Coronary artery (tissue), 2 donors: ENCODE measurements at regions not wholly inside any gene's neighbourhood (a gene's known extent, or its start where the extent isn't known, plus 50 kb on each side); places are given as distances from the start of the nearest gene placed in this dataset.

Source experiments
- DNase-seq: peaks from one replicate; pipeline ENCODE4 v3.0.0-alpha.2; 2017; ENCODE audit warnings: low spot score
- H3K27ac ChIP-seq, 2 donors: fragments of 200-600 bp; sonication (generic); one replicate each; pipeline ENCODE4 v1.5.1; 2016 to 2019
- H3K4me3 ChIP-seq: fragments of 200-600 bp; sonication (generic); 2 replicates; pipeline ENCODE4 v1.5.1; 2016; ENCODE audit warnings: mild to moderate bottlenecking, moderate library complexity
- TF ChIP-seq, protein P1 (sequence below): fragments of 200-600 bp; sonication (generic); IDR thresholded peaks from one replicate; pipeline ENCODE4 v1.5.1; 2019; ENCODE audit warnings: antibody characterized with exemption

DNA sequence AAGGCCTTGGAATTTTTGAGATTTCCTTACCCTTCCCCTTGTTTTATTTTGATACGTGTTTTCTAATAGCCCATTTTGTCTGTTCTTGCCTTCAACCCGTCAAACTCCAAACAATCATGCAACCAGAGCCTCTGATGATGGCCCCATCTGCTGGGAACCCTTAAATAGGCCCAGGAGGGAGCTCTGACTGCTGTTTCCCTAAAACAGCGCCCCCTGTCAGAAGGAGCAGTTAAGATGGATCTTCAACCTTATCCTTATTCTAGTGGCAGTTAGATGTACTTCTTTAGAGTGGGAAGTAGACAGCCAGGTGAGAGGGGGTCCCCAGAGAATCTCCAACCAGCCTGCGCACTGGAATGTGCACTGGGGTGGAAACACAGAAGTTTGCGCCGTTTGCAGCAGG lies 1031.0 kb upstream of the PCDH9 start:
- TF ChIP-seq, protein P1, sequence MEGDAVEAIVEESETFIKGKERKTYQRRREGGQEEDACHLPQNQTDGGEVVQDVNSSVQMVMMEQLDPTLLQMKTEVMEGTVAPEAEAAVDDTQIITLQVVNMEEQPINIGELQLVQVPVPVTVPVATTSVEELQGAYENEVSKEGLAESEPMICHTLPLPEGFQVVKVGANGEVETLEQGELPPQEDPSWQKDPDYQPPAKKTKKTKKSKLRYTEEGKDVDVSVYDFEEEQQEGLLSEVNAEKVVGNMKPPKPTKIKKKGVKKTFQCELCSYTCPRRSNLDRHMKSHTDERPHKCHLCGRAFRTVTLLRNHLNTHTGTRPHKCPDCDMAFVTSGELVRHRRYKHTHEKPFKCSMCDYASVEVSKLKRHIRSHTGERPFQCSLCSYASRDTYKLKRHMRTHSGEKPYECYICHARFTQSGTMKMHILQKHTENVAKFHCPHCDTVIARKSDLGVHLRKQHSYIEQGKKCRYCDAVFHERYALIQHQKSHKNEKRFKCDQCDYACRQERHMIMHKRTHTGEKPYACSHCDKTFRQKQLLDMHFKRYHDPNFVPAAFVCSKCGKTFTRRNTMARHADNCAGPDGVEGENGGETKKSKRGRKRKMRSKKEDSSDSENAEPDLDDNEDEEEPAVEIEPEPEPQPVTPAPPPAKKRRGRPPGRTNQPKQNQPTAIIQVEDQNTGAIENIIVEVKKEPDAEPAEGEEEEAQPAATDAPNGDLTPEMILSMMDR: no peak
- no peak for DNase-seq
- H3K27ac ChIP-seq: no peak overlapping the region
- H3K4me3 ChIP-seq: no peak overlapping the region

DNA sequence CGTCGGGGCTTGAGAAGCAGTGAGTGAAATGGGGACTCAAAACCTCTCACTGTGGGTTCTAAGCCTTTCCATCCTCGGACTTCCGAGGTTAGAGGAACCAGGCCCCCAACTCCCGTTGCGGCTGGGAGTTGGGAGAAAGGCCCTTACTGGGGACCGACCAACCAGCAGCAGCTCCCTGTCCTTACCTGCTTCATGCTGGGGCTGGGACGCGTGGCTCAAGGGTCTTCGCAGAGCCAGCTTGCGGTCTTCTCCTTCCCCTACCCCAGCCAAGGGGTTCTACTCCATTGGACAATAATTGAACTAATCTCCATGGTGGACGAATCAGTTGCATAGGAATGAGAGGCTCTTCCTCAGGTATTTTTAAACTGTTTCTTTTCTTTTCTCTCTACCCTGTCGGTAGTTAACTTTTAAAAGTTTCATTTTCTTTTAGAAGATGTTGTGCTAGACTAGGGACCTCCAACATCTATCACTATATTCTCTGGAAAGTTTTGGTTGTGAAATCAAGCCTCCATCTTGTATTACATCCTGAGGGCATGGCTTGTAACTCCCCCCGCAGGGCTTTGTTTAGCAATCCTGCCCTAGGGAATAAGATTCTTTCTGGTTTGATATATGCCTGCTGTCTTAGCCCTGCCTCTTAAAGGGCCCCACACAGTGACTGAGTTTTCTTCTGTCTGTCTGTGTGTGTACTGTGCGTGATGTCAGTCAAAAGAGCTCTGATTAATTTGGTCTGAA lies 1027.1 kb upstream of the PCDH9 start:
- TF ChIP-seq, protein P1: no peak

DNA sequence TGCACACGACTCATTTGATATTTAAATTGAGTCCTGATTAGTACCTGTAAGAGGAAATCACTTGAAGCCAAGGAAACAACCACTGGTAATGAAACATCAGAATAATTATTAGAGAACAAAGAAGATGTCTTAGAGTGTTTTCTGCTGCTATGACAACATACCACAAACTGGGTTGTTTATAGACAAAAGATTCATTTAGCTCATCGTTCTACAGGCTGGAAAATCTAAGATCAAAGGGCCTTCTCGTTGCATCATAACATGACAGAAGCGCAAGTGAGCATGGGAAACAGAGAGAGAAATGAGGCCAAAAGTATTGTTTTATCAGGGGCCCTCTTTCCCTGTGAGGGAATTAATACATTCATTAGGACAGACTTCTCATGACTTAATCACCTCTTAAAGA lies 1024.0 kb upstream of the PCDH9 start:
- H3K4me3 ChIP-seq: no peak overlapping the region
- DNase-seq: no peak
- TF ChIP-seq, protein P1: no peak
- no peak overlapping the region for H3K27ac ChIP-seq

More for the DNA sequence above, 1027.1 kb upstream of the PCDH9 start:
- no peak for DNase-seq
- no peak overlapping the region for H3K27ac ChIP-seq
- no peak overlapping the region for H3K4me3 ChIP-seq

DNA sequence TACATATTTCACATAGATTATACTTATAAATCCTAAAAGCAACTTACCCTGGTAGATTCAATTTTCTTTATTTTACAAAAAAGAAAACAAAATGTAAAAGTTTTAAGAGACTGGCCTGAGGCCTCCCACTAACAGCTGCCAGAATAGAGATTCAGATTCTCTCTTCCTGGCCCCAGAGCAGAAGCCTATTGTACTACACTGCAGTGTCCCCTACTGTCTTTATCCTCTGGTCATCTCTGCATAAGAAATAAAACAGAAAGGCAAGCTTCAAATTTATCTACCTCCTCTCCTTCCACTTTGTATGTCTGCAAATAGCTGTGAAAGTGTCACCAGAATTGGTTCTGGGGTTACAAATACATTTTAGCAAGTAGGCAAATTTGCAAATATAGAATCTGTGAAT lies 1004.1 kb upstream of the PCDH9 start:
- TF ChIP-seq, protein P1: no peak
- Histone ChIP-seq H3K4me3 (no peak overlapping the region), H3K27ac (no peak overlapping the region)
- DNase-seq: no peak

DNA sequence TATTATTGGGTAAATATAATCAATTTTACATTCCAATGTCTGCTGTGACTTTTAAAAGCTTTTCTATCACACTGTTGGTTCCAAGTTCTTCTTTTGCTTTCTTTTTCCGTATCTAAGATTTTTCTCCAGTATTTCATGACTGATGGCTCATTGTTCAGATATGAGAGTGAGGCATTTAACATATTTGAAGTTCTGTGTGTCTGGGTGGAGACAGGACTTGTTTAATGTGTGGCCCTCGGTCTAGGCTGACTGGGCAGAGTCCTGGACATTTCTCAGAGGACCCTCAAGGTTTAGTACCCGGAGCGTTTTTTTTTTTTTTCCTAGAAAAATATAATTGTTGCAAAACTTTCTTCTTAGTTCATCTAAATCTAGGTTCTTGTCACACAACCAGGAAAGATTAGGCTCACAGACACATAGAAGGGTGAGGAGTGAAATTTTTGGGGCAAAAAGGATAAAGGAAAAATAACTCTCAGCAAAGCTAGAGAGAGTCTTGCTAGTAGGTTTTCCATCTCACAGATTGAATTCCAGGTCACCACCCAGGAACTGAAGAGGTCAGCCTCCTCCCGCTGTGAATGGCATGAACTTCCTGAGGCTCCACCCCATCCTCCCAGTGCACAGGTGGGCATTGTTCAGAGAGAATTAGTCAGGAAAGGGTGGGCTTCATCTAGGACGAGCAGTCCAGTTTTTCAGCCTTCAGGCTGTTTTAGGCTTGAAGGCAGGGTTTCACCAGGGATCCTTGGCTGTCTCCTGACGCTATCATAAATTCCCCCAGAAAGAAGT lies 1002.4 kb upstream of the PCDH9 start:
- DNase-seq: no peak

DNA sequence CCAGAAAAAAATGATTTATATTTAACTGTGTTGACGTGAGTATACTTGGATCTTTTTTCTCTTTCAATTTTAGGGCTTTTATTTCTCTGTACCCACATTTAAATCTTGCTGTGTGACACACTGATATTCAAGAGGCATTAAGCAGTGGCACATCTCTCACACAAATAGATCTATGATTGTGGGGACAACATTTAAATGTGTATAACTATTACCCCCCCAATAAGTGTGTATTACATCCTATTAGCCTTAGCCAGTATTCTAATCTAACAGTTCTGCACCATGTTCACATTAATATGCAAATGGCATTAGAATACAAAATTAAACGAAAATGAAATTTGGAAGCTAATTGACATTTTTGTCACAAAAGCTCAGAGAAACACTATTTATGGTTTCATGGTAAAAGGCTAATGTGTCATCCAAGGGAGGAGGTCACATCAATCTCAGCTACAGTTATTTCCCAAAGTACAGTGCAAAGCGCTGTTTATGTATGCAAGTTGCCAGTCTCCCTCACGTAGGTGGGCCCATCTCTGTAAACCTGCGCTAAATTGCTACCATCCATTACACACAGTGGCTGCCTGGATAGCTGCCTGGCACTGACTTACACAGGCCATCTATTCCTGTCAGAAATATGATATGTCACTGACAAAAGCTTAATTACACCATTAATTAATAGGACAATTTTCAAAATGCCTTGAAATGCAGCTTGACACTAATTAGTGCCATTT lies 984.7 kb upstream of the PCDH9 start:
- no peak for DNase-seq
- no peak overlapping the region for H3K4me3 ChIP-seq
- no peak overlapping the region for H3K27ac ChIP-seq
- TF ChIP-seq, protein P1: no peak

More for the DNA sequence above, 1002.4 kb upstream of the PCDH9 start:
- no peak overlapping the region for H3K4me3 ChIP-seq
- no peak overlapping the region for H3K27ac ChIP-seq
- TF ChIP-seq, protein P1: no peak
